Activated T-helper 2 cell treated with anti-CD3 and anti-CD28 coated beads, Interferon-gamma antibody, Interleukin-2, Interleukin-4, amounts not matched to agents 10 μg/mL and 5 μg/mL and 100 μg/mL, durations not matched to agents 14 hours and 24 hours and 36 hours (primary cell): ENCODE measurements at regions not wholly inside any gene's neighbourhood (a gene's known extent, or its start where the extent isn't known, plus 50 kb on each side); places are given as distances from the start of the nearest gene placed in this dataset.

Source experiments
- DNase-seq: peaks from one replicate; pipeline ENCODE4 v3.0.0; 2021; ENCODE audit warnings: low spot score
- H3K27ac Mint-ChIP-seq: one replicate; pipeline ENCODE4 v1.8.0; 2021; ENCODE audit warnings: mixed read lengths
- H3K27me3 Mint-ChIP-seq: one replicate; pipeline ENCODE4 v1.8.0; 2021; ENCODE audit warnings: low read depth, mixed read lengths
- H3K36me3 Mint-ChIP-seq: one replicate; pipeline ENCODE4 v1.8.0; 2021; ENCODE audit warnings: low read depth, mixed read lengths
- H3K4me1 Mint-ChIP-seq: one replicate; pipeline ENCODE4 v1.8.0; 2021; ENCODE audit warnings: low read depth, mixed read lengths
- H3K4me3 Mint-ChIP-seq: one replicate; pipeline ENCODE4 v1.8.0; 2021; ENCODE audit warnings: low read depth, mild to moderate bottlenecking, moderate library complexity, mixed read lengths
- H3K9me3 Mint-ChIP-seq: one replicate; pipeline ENCODE4 v1.8.0; 2021; ENCODE audit warnings: mixed read lengths
- intact Hi-C: fragments of 100-400 bp; cut with micrococcal nuclease; formaldehyde crosslinking; loops from one replicate; pipeline ENCODE4 v1.15.1; 2023

GRCh38 chr4:129929984-129930383, 834.0 kb downstream of the C4orf33 start:
- H3K36me3 Mint-ChIP-seq = no peaks in the 10 kb centered on the region
- DNase-seq = no peak
- intact Hi-C loops = no loop called here
- H3K4me1 Mint-ChIP-seq = no peaks in the 10 kb centered on the region
- H3K27me3 Mint-ChIP-seq = no peaks in the 10 kb centered on the region
- H3K9me3 Mint-ChIP-seq = no peaks in the 10 kb centered on the region
- no peak overlapping the region for H3K27ac Mint-ChIP-seq
- H3K4me3 Mint-ChIP-seq = no peak overlapping the region

GRCh38 chr4:129950217-129950616, 854.3 kb downstream of the C4orf33 start:
- no peaks in the 10 kb centered on the region for H3K9me3 Mint-ChIP-seq

GRCh38 chr4:129966175-129966574, 870.2 kb downstream of the C4orf33 start:
- intact Hi-C loops = no loop called here
- Mint-ChIP-seq H3K9me3 (no peaks in the 10 kb centered on the region), H3K27me3 (no peaks in the 10 kb centered on the region), H3K36me3 (no peaks in the 10 kb centered on the region), H3K4me1 (no peaks in the 10 kb centered on the region), H3K27ac (no peak overlapping the region), H3K4me3 (no peak overlapping the region)
- DNase-seq = no peak

More at GRCh38 chr4:129950217-129950616, 854.3 kb downstream of the C4orf33 start:
- H3K4me3 Mint-ChIP-seq = no peak overlapping the region
- H3K27ac Mint-ChIP-seq = no peak overlapping the region
- no peaks in the 10 kb centered on the region for H3K4me1 Mint-ChIP-seq
- no peaks in the 10 kb centered on the region for H3K27me3 Mint-ChIP-seq
- intact Hi-C loops = no loop called here
- no peaks in the 10 kb centered on the region for H3K36me3 Mint-ChIP-seq
- no peak for DNase-seq

- Mint-ChIP-seq H3K4me3 (no peak overlapping the region), H3K27ac (no peak overlapping the region), H3K4me1 (no peaks in the 10 kb centered on the region), H3K27me3 (no peaks in the 10 kb centered on the region), H3K36me3 (no peaks in the 10 kb centered on the region), H3K9me3 (no peaks in the 10 kb centered on the region)
- DNase-seq = no peak
- intact Hi-C loops = no loop called here
These were observed 872.4 kb downstream of the C4orf33 start for GRCh38 chr4:129968366-129968765.

DNA sequence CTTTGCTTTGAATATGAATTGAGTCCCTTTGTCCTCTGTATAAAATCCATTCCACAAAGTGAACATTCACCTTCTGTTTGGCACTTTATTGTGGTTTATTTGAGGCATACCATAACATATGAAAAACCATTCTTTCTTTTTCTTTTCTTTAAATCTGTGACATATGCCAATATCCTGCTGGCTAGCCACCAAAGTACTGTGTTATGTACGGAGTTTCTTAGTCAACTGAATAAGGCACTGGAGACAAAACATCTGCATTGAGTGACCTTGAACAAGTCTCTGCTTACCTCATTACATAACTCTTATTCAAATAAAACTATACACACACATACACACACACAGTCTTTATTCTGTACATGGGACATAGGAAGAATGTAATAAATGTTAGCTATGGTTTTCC, 872.8 kb downstream of the C4orf33 start:
- H3K9me3 Mint-ChIP-seq = no peaks in the 10 kb centered on the region
- intact Hi-C loops = no loop called here
- no peaks in the 10 kb centered on the region for H3K36me3 Mint-ChIP-seq
- no peaks in the 10 kb centered on the region for H3K27me3 Mint-ChIP-seq
- no peak overlapping the region for H3K4me3 Mint-ChIP-seq
- H3K4me1 Mint-ChIP-seq = no peaks in the 10 kb centered on the region
- no peak overlapping the region for H3K27ac Mint-ChIP-seq
- DNase-seq = no peak

DNA sequence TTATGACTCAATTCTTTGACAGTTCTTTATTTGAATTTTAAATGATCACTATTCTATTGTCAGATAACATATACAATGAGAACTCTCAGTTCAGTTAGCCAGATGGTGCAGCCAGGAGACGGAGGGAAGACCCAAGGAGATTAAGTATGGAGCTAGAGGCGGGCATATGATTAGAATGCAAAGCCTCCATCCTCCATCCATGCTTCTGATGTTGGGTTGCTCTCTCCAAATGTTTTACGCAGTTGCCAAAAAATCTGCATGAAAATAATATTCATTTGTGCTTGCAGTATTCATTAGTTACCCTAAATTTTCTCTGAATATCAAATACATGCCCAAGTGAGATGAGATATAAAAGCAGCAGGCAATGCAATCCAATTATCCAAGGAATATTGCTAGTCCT, 874.8 kb downstream of the C4orf33 start:
- H3K4me1 Mint-ChIP-seq = no peaks in the 10 kb centered on the region
- H3K27ac Mint-ChIP-seq = no peak overlapping the region
- DNase-seq = no peak
- H3K36me3 Mint-ChIP-seq = no peaks in the 10 kb centered on the region
- intact Hi-C loops = no loop called here
- no peaks in the 10 kb centered on the region for H3K27me3 Mint-ChIP-seq
- H3K4me3 Mint-ChIP-seq = no peak overlapping the region
- H3K9me3 Mint-ChIP-seq = no peaks in the 10 kb centered on the region

GRCh38 chr4:129971419-129971818, 875.5 kb downstream of the C4orf33 start:
- intact Hi-C loops = no loop called here
- DNase-seq = no peak
- Mint-ChIP-seq H3K4me3 (no peak overlapping the region), H3K36me3 (no peaks in the 10 kb centered on the region), H3K27me3 (no peaks in the 10 kb centered on the region), H3K27ac (no peak overlapping the region), H3K9me3 (no peaks in the 10 kb centered on the region), H3K4me1 (no peaks in the 10 kb centered on the region)

- Mint-ChIP-seq H3K27me3 (no peaks in the 10 kb centered on the region), H3K4me1 (no peaks in the 10 kb centered on the region), H3K4me3 (no peak overlapping the region), H3K9me3 (no peaks in the 10 kb centered on the region), H3K36me3 (no peaks in the 10 kb centered on the region), H3K27ac (no peak overlapping the region)
- intact Hi-C loops = no loop called here
- no peak for DNase-seq
These were observed 876.3 kb downstream of the C4orf33 start for GRCh38 chr4:129972257-129972656.

GRCh38 chr4:129974730-129975129, 878.8 kb downstream of the C4orf33 start:
- Mint-ChIP-seq H3K4me3 (no peak overlapping the region), H3K36me3 (no peaks in the 10 kb centered on the region), H3K4me1 (no peaks in the 10 kb centered on the region), H3K27ac (no peak overlapping the region), H3K9me3 (no peaks in the 10 kb centered on the region), H3K27me3 (no peaks in the 10 kb centered on the region)
- intact Hi-C loops = no loop called here
- DNase-seq = no peak

DNA sequence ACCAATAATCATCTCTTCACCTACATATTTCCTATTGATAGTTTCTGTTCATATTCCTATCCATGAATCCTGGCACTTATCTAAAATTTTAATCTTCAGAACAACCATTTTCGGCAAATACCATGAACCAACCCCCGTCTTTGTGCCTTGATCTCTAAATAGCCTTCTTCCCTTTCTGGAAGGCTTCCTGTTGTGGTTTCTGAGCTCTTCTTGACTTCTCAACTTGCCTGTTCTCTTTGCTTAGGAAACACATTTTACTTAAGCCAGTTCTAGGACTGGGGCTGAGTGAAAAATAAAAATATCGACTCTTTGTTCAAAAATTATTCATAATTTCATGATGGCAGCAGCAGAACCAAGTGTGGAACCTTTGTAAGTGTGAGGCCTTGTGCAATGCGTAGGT, 882.4 kb downstream of the C4orf33 start:
- Mint-ChIP-seq H3K9me3 (no peaks in the 10 kb centered on the region), H3K36me3 (no peaks in the 10 kb centered on the region), H3K27ac (no peak overlapping the region), H3K4me1 (no peaks in the 10 kb centered on the region), H3K4me3 (no peak overlapping the region), H3K27me3 (no peaks in the 10 kb centered on the region)
- no peak for DNase-seq
- intact Hi-C loops = no loop called here

DNA sequence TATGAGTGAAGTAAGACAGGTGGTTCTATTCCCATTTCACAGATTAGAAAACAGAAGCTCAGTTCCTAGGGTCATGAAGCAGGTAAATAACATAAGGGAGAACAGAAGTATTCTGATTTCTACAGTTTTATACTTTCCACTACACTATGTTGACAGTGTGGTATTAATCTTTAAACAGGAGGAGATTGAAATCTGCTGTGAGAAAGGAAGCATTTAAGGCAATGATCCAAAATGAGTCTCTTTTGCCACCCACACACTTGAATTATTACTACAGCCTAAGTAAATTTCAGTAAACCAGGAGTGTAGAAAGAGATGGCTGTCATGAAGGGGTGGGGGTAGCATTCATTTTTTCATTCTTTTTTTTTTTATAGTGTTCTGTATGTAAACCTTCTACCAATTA, 893.0 kb downstream of the C4orf33 start:
- Mint-ChIP-seq H3K36me3 (no peaks in the 10 kb centered on the region), H3K4me1 (no peaks in the 10 kb centered on the region), H3K9me3 (no peaks in the 10 kb centered on the region), H3K4me3 (no peak overlapping the region), H3K27me3 (no peaks in the 10 kb centered on the region), H3K27ac (no peak overlapping the region)
- DNase-seq = no peak
- intact Hi-C loops = no loop called here

GRCh38 chr4:129994715-129995114, 898.8 kb downstream of the C4orf33 start:
- Mint-ChIP-seq H3K4me1 (no peaks in the 10 kb centered on the region), H3K4me3 (no peak overlapping the region), H3K36me3 (no peaks in the 10 kb centered on the region), H3K9me3 (peaks cover 7% of the 10 kb centered on the region), H3K27me3 (no peaks in the 10 kb centered on the region), H3K27ac (no peak overlapping the region)
- intact Hi-C loops = no loop called here
- DNase-seq = no peak

GRCh38 chr4:129998436-129999150, 902.6 kb downstream of the C4orf33 start:
- Mint-ChIP-seq H3K4me1 (no peaks in the 10 kb centered on the region), H3K27me3 (no peaks in the 10 kb centered on the region), H3K36me3 (no peaks in the 10 kb centered on the region), H3K27ac (no peak overlapping the region), H3K9me3 (peaks cover 7% of the 10 kb centered on the region), H3K4me3 (no peak overlapping the region)
- intact Hi-C loops = no loop called here
- DNase-seq = no peak

DNA sequence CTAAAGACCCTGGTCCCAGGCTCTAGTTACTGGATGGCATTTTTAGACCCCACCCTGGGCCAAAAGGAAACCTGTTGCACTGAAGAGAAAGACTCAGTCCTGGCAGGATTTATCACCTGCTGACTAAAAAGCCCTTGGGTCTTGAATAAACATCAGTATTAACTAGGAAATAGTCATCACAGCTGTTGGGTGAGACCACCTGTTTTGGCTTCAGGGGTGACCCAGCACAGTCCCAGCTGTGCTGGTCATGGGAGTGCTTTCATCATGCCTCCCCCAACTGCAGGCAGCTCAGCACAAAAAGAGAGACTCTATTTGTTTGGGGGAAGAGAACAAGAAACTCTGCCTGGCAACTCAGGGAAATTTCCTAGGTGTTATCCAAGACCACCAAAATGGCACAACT, 903.2 kb downstream of the C4orf33 start:
- intact Hi-C loops = no loop called here
- no peak for DNase-seq
- Mint-ChIP-seq H3K27ac (no peak overlapping the region), H3K4me1 (no peaks in the 10 kb centered on the region), H3K36me3 (no peaks in the 10 kb centered on the region), H3K4me3 (no peak overlapping the region), H3K9me3 (peaks cover 7% of the 10 kb centered on the region), H3K27me3 (no peaks in the 10 kb centered on the region)
